Caco-2 (cell line): ENCODE measurements at regions not wholly inside any gene's neighbourhood (a gene's known extent, or its start where the extent isn't known, plus 50 kb on each side); places are given as distances from the start of the nearest gene placed in this dataset.

Source experiments
- BruUV-seq: library from RNA; stranded (reverse); fragments of 400-500 nt; replicated peaks from 2 replicates; lab custom pipeline; 2021; lab: Mats Ljungman, UMichigan
- CTCF ChIA-PET: fragments of 300-600 bp; sonication (Branson Sonifier 250); formaldehyde crosslinking; loops from one replicate; lab custom pipeline; 2022; ENCODE audit warnings: antibody characterized with exemption; lab: Charles Lee
- POLR2A ChIA-PET: fragments of 300-600 bp; sonication (Branson Sonifier 250); formaldehyde crosslinking; loops from one replicate; lab custom pipeline; 2022; ENCODE audit warnings: antibody characterized with exemption; lab: Charles Lee
- DNase-seq, 2 experiments: peaks; one replicate each; pipeline versions ENCODE4 v3.0.0 to v3.0.0-alpha.2; 2020 to 2022
- H3K27me3 ChIP-seq: replicated peaks from 2 replicates; pipeline ENCODE4 v1.6.0; 2011; ENCODE audit warnings: low read length; ENCODE audit not compliant: control insufficient read depth, insufficient read depth
- H3K36me3 ChIP-seq: 2 replicates; pipeline ENCODE4 v1.5.1; 2011; ENCODE audit warnings: low read length; ENCODE audit not compliant: control insufficient read depth, insufficient read depth
- H3K4me1 ChIP-seq: fragments of 250-450 bp; sonication (Bioruptor Pico); 2 replicates; pipeline ENCODE4 v1.5.1; 2020; ENCODE audit warnings: mild to moderate bottlenecking
- H3K4me3 ChIP-seq: 2 replicates; pipeline ENCODE4 v1.5.1; 2011; ENCODE audit warnings: low read depth, mild to moderate bottlenecking, control low read depth, low read length
- H3K9me3 ChIP-seq: fragments of 250-450 bp; sonication (Bioruptor Pico); 2 replicates; pipeline ENCODE4 v1.5.1; 2020; ENCODE audit warnings: mild to moderate bottlenecking, moderate library complexity
- H3K27ac Mint-ChIP-seq: one replicate; pipeline ENCODE4 v1.8.0; 2022; ENCODE audit warnings: mixed read lengths; ENCODE audit not compliant: unreplicated experiment
- H3K27me3 Mint-ChIP-seq: one replicate; pipeline ENCODE4 v1.8.0; 2022; ENCODE audit warnings: mixed read lengths; ENCODE audit not compliant: insufficient read depth, unreplicated experiment
- H3K36me3 Mint-ChIP-seq: one replicate; pipeline ENCODE4 v1.8.0; 2022; ENCODE audit warnings: mild to moderate bottlenecking, mixed read lengths; ENCODE audit not compliant: insufficient read depth, unreplicated experiment
- H3K4me1 Mint-ChIP-seq: one replicate; pipeline ENCODE4 v1.8.0; 2022; ENCODE audit warnings: low read depth, mixed read lengths; ENCODE audit not compliant: unreplicated experiment
- H3K4me3 Mint-ChIP-seq: one replicate; pipeline ENCODE4 v1.8.0; 2022; ENCODE audit warnings: mild to moderate bottlenecking, moderate library complexity, mixed read lengths; ENCODE audit not compliant: unreplicated experiment
- H3K9me3 Mint-ChIP-seq: one replicate; pipeline ENCODE4 v1.8.0; 2022; ENCODE audit warnings: mixed read lengths; ENCODE audit not compliant: unreplicated experiment
- CTCF ChIP-seq, 2 experiments: fragments of 200-600 bp in 1 of 2; IDR thresholded peaks; 1 replicate in 1 of 2; 2 replicates in 1 of 2; pipeline versions ENCODE4 v1.5.1 to v1.8.0; 2011 to 2022; ENCODE audit warnings: antibody characterized with exemption in 1 of 2, control low read depth in 1 of 2, inconsistent platforms in 1 of 2, low read depth in 1 of 2, low read length in 1 of 2, mild to moderate bottlenecking in 1 of 2, moderate library complexity in 1 of 2; ENCODE audit not compliant: insufficient read depth in 1 of 2, severe bottlenecking in 1 of 2, unreplicated experiment in 1 of 2
- intact Hi-C: fragments of 100-400 bp; cut with micrococcal nuclease; formaldehyde crosslinking; loops from one replicate; pipeline ENCODE4 v1.10.0; 2022; ENCODE audit not compliant: unreplicated experiment

GRCh38 chrX:125544856-125545255 is 225.2 kb downstream of the TEX13C start:
- no peaks in the 10 kb centered on the region for H3K9me3 Mint-ChIP-seq
- H3K27me3 Mint-ChIP-seq, result no peaks in the 10 kb centered on the region
- intact Hi-C loops, result no loop called here
- H3K4me3 Mint-ChIP-seq, result no peak overlapping the region
- H3K27me3 ChIP-seq, result no peaks in the 10 kb centered on the region
- H3K4me3 ChIP-seq, result no peak overlapping the region
- no peaks in the 10 kb centered on the region for H3K36me3 Mint-ChIP-seq
- no peak for TF ChIP-seq CTCF (IDR thresholded peaks at IDR 0.05; ENCODE audit: insufficient read depth in 1 of 2, low read depth in 1 of 2, low read length in 1 of 2, severe bottlenecking in 1 of 2, unreplicated experiment in 1 of 2)
- POLR2A ChIA-PET, result no interaction called here
- H3K36me3 ChIP-seq, result no peaks in the 10 kb centered on the region
- no peaks in the 10 kb centered on the region for H3K9me3 ChIP-seq
- no peaks in the 10 kb centered on the region for H3K4me1 Mint-ChIP-seq
- no peak for DNase-seq
- no peak overlapping the region for H3K27ac Mint-ChIP-seq
- H3K4me1 ChIP-seq, result no peaks in the 10 kb centered on the region
- CTCF ChIA-PET, result no interaction called here
- BruUV-seq, result no TSS peak

GRCh38 chrX:125577479-125577878 is 257.8 kb downstream of the TEX13C start:
- Histone ChIP-seq H3K9me3 (no peaks in the 10 kb centered on the region), H3K27me3 (no peaks in the 10 kb centered on the region), H3K36me3 (no peaks in the 10 kb centered on the region), H3K4me3 (no peak overlapping the region), H3K4me1 (no peaks in the 10 kb centered on the region)
- DNase-seq, result no peak
- BruUV-seq, result no TSS peak
- no peak for TF ChIP-seq CTCF (IDR thresholded peaks at IDR 0.05; ENCODE audit: insufficient read depth in 1 of 2, low read depth in 1 of 2, low read length in 1 of 2, severe bottlenecking in 1 of 2, unreplicated experiment in 1 of 2)
- Mint-ChIP-seq H3K9me3 (no peaks in the 10 kb centered on the region), H3K36me3 (no peaks in the 10 kb centered on the region), H3K27me3 (no peaks in the 10 kb centered on the region), H3K4me3 (no peak overlapping the region), H3K4me1 (no peaks in the 10 kb centered on the region), H3K27ac (no peak overlapping the region)
- ChIA-PET POLR2A (no interaction called here), CTCF (no interaction called here)
- intact Hi-C loops, result no loop called here

- no peaks in the 10 kb centered on the region for H3K36me3 Mint-ChIP-seq
- BruUV-seq, result no TSS peak
- no peaks in the 10 kb centered on the region for H3K9me3 Mint-ChIP-seq
- Histone ChIP-seq H3K4me3 (no peak overlapping the region), H3K36me3 (no peaks in the 10 kb centered on the region), H3K9me3 (no peaks in the 10 kb centered on the region), H3K4me1 (no peaks in the 10 kb centered on the region), H3K27me3 (no peaks in the 10 kb centered on the region)
- no peak overlapping the region for H3K27ac Mint-ChIP-seq
- H3K4me1 Mint-ChIP-seq, result no peaks in the 10 kb centered on the region
- intact Hi-C loops, result no loop called here
- ChIA-PET POLR2A (no interaction called here), CTCF (no interaction called here)
- no peaks in the 10 kb centered on the region for H3K27me3 Mint-ChIP-seq
- TF ChIP-seq CTCF (IDR thresholded peaks at IDR 0.05; ENCODE audit: insufficient read depth in 1 of 2, low read depth in 1 of 2, low read length in 1 of 2, severe bottlenecking in 1 of 2, unreplicated experiment in 1 of 2), result no peak
- no peak for DNase-seq
- no peak overlapping the region for H3K4me3 Mint-ChIP-seq
Observed at GRCh38 chrX:125604448-125604847, 284.8 kb downstream of the TEX13C start.
